Transverse colon (tissue), 3 donors: ENCODE measurements at regions not wholly inside any gene's neighbourhood (a gene's known extent, or its start where the extent isn't known, plus 50 kb on each side); places are given as distances from the start of the nearest gene placed in this dataset.

ENCODE experiments used
- POLR2A ChIP-seq: fragments of 450-650 bp; IDR thresholded peaks from one replicate; pipeline ENCODE4 v1.6.1; 2016; ENCODE audit warnings: antibody characterized with exemption, mild to moderate bottlenecking, moderate library complexity
- TF ChIP-seq, protein P1 (sequence below), 5 experiments: fragments of 200-600 bp in 3 of 5; fragments of 450-650 bp in 2 of 5; sonication (generic) in 3 of 5; IDR thresholded peaks; 1 replicate in 2 of 5; 2 replicates in 3 of 5; pipeline ENCODE4 v1.5.1; 2016 to 2017; ENCODE audit warnings: antibody characterized with exemption in 5 of 5, inconsistent platforms in 3 of 5, mild to moderate bottlenecking in 2 of 5, moderate library complexity in 1 of 5

- no peak for TF ChIP-seq POLR2A
- TF ChIP-seq, protein P1, sequence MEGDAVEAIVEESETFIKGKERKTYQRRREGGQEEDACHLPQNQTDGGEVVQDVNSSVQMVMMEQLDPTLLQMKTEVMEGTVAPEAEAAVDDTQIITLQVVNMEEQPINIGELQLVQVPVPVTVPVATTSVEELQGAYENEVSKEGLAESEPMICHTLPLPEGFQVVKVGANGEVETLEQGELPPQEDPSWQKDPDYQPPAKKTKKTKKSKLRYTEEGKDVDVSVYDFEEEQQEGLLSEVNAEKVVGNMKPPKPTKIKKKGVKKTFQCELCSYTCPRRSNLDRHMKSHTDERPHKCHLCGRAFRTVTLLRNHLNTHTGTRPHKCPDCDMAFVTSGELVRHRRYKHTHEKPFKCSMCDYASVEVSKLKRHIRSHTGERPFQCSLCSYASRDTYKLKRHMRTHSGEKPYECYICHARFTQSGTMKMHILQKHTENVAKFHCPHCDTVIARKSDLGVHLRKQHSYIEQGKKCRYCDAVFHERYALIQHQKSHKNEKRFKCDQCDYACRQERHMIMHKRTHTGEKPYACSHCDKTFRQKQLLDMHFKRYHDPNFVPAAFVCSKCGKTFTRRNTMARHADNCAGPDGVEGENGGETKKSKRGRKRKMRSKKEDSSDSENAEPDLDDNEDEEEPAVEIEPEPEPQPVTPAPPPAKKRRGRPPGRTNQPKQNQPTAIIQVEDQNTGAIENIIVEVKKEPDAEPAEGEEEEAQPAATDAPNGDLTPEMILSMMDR (IDR thresholded peaks at IDR 0.05) = no peak
Measured at GRCh38 chr18:8556424-8556823, 52.8 kb upstream of the RAB12 start.
